BE2C (cell line): ENCODE measurements at regions not wholly inside any gene's neighbourhood (a gene's known extent, or its start where the extent isn't known, plus 50 kb on each side); places are given as distances from the start of the nearest gene placed in this dataset.

Source experiments
- DNase-seq: peaks from one replicate; pipeline ENCODE4 v3.0.0-alpha.2; 2020
- H3K27me3 ChIP-seq: fragments of 250-450 bp; sonication (Bioruptor Pico); 2 replicates; pipeline ENCODE4 v1.5.1; 2020; ENCODE audit warnings: mild to moderate bottlenecking
- H3K36me3 ChIP-seq: fragments of 250-450 bp; sonication (Bioruptor Pico); 2 replicates; pipeline ENCODE4 v1.5.1; 2020; ENCODE audit warnings: mild to moderate bottlenecking
- H3K4me1 ChIP-seq: fragments of 250-450 bp; sonication (Bioruptor Pico); 2 replicates; pipeline ENCODE4 v1.5.1; 2020
- H3K4me3 ChIP-seq: 2 replicates; pipeline ENCODE4 v1.5.1; 2011; ENCODE audit warnings: low read depth, low read length
- H3K9me3 ChIP-seq: fragments of 250-450 bp; sonication (Bioruptor Pico); 2 replicates; pipeline ENCODE4 v1.5.1; 2020
- TF ChIP-seq, protein P1 (sequence below): IDR thresholded peaks from 2 replicates; pipeline ENCODE4 v1.5.1; 2012; ENCODE audit warnings: mild to moderate bottlenecking, low read depth, low read length

DNA sequence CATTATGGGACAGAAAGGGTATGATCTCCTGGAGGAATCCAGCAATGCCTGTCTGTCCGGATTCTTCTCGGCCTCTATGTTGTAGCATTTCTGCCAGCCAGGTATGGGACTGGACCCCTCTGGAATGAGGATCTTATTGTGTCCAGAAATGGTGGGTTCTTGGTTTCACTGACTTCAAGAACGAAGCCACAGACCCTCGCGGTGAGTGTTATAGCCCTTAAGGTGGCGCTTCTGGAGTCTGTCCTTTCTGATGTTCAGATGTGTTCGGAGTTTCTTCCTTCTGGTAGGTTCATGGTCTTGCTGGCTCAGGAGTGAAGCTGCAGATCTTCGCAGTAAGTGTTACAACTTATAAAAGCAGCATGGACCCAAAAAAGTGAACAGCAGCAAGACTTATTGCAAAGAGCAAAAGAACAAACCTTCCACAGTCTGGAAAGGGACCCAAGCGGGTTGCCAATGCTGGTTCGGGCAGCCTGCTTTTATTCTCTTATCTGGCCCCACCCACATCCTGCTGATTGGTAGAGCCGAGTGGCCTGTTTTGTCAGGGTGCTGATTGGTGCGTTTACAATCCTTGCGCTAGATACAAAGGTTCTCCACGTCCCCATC is 62.3 kb upstream of the IER3 start:
- TF ChIP-seq, protein P1, sequence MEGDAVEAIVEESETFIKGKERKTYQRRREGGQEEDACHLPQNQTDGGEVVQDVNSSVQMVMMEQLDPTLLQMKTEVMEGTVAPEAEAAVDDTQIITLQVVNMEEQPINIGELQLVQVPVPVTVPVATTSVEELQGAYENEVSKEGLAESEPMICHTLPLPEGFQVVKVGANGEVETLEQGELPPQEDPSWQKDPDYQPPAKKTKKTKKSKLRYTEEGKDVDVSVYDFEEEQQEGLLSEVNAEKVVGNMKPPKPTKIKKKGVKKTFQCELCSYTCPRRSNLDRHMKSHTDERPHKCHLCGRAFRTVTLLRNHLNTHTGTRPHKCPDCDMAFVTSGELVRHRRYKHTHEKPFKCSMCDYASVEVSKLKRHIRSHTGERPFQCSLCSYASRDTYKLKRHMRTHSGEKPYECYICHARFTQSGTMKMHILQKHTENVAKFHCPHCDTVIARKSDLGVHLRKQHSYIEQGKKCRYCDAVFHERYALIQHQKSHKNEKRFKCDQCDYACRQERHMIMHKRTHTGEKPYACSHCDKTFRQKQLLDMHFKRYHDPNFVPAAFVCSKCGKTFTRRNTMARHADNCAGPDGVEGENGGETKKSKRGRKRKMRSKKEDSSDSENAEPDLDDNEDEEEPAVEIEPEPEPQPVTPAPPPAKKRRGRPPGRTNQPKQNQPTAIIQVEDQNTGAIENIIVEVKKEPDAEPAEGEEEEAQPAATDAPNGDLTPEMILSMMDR = no peak
- no peaks in the 10 kb centered on the region for H3K9me3 ChIP-seq
- H3K27me3 ChIP-seq = no peaks in the 10 kb centered on the region
- no peaks in the 10 kb centered on the region; the same call in 1 of the 2 replicates for H3K4me1 ChIP-seq
- no peaks in the 10 kb centered on the region for H3K36me3 ChIP-seq
- no peak for DNase-seq
- no peak overlapping the region for H3K4me3 ChIP-seq

DNA sequence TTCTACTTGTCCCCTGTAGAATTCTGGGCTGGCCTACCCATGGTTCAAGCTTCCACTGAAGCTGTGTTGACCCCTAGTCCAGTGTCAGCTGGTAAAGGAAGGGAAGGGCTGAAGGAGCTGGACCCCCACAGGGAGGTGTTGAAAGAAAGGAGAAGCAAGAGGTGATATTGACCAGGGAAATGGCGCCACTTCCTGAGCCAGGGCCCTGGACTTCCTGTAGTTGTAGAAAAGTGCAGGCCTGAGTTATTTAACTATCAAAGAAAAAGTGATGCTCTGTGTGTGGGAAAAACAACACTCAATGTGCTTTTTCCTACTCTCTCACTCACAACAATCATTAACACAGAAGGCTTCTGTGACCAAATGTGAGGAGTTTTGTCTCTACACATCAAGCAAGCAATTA is 60.0 kb upstream of the IER3 start:
- TF ChIP-seq, protein P1 = no peak
- no peak overlapping the region for H3K4me3 ChIP-seq
- no peaks in the 10 kb centered on the region for H3K36me3 ChIP-seq
- no peaks in the 10 kb centered on the region for H3K27me3 ChIP-seq
- H3K4me1 ChIP-seq = no peaks in the 10 kb centered on the region
- H3K9me3 ChIP-seq = no peaks in the 10 kb centered on the region
- DNase-seq = no peak

DNA sequence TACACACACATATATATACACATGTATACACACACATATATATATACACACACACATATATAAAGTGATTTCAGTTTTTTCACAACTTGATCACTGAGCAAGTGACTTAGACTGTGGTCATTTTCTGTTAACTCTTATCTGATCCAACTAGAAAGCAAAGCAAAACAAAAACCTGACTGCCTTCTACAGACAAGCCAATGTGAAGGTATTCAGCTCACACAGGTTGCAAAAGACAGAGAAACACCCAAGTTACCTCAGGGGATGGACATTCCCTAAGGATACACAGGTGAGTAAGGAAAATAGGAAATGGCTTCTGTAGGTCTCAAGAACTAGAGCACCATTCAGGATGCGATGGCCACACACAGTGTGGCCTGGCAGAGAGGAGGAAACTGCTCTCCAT is 58.4 kb upstream of the IER3 start:
- no peaks in the 10 kb centered on the region for H3K36me3 ChIP-seq
- H3K9me3 ChIP-seq = no peaks in the 10 kb centered on the region
- H3K4me1 ChIP-seq = peaks cover 4% of the 10 kb centered on the region
- TF ChIP-seq, protein P1 = no peak
- no peak for DNase-seq
- no peak overlapping the region for H3K4me3 ChIP-seq
- no peaks in the 10 kb centered on the region for H3K27me3 ChIP-seq

DNA sequence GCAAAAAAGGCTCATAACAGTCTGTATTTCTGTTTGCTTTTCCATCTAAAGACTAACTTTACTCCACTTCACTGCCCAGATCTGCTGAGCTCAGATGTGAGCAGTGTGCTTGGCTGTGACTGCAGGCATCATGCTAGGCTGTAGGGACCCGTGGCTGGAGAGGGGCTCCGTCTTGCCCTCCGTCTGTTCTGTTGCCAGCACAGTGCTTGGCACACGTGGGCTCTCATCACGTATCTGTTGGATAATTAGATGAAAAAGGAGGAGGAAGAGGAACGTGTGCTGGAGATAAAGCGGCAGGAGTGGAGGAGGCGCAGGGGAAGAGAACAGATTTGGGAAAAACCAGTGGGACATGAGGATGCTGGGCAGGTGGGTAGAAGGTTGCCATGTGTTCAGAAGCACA is 57.6 kb upstream of the IER3 start:
- Histone ChIP-seq H3K36me3 (no peaks in the 10 kb centered on the region), H3K9me3 (no peaks in the 10 kb centered on the region), H3K4me1 (peaks cover 4% of the 10 kb centered on the region), H3K27me3 (no peaks in the 10 kb centered on the region), H3K4me3 (no peak overlapping the region)
- DNase-seq = no peak
- TF ChIP-seq, protein P1 = no peak

DNA sequence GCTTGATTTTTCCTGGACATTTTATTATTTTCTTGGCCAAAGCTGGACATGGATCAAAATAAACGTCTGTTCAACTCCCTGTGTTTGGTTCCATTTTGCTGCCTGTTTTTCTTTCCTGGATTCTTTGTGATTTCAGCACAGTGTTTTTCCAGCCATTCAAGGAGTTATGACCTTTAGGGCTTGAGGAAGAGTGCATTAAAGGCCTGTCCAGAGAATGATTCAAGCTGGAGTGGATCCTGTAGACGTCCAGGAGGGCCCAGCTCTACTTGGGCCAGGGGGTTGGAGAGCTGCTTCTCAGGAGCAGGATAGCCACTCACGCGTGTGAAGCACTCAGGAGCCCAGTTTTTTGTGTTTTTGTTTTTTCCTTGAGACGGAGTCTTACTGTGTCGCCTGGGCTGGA is 56.5 kb upstream of the IER3 start:
- Histone ChIP-seq H3K9me3 (no peaks in the 10 kb centered on the region), H3K4me1 (peaks cover 4% of the 10 kb centered on the region), H3K4me3 (no peak overlapping the region), H3K27me3 (no peaks in the 10 kb centered on the region), H3K36me3 (no peaks in the 10 kb centered on the region)
- TF ChIP-seq, protein P1 = no peak
- DNase-seq = no peak

DNA sequence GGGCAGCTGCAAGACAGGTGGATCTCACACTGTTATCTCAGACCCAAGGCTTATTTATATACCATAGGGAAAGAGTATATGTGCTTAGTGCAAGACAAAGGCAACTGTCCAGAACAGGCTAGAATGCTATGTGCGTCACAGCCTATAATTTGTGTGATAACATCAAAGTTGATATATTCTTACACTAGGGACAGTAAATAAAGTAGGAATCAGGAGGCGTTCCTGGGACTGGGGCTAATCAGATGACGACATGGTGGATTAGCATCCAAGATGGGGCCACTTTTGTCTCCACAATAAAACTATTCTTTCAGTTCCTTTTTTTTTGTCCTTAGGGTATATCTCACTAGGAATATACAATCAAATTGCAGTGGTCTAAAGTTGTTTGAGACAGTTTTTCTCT is 54.9 kb upstream of the IER3 start:
- no peaks in the 10 kb centered on the region for H3K9me3 ChIP-seq
- DNase-seq = no peak

More for the DNA sequence above, 54.9 kb upstream of the IER3 start:
- Histone ChIP-seq H3K36me3 (no peaks in the 10 kb centered on the region), H3K27me3 (no peaks in the 10 kb centered on the region), H3K4me3 (no peak overlapping the region), H3K4me1 (peaks cover 4% of the 10 kb centered on the region)
- TF ChIP-seq, protein P1 = no peak
